GM23248 (cell line): ENCODE measurements at regions not wholly inside any gene's neighbourhood (a gene's known extent, or its start where the extent isn't known, plus 50 kb on each side); places are given as distances from the start of the nearest gene placed in this dataset.

Experiments used
- EZH2 ChIP-seq: fragments of 200-600 bp; sonication (generic); IDR thresholded peaks from 2 replicates; pipeline ENCODE4 v1.6.1; 2018; ENCODE audit warnings: antibody characterized with exemption, mild to moderate bottlenecking; ENCODE audit not compliant: insufficient read depth, poor library complexity, severe bottlenecking
- EZH2phosphoT487 ChIP-seq: fragments of 200-600 bp; sonication (generic); IDR thresholded peaks from 2 replicates; pipeline ENCODE4 v1.6.1; 2018; ENCODE audit warnings: antibody characterized with exemption, moderate library complexity, mild to moderate bottlenecking, low read depth; ENCODE audit not compliant: insufficient read depth

GRCh38 chr10:90587561-90587960, 270.3 kb downstream of the HTR7 start:
- TF ChIP-seq EZH2phosphoT487 (no peak), EZH2 (no peak)
